HG03354 (cell line): ENCODE measurements at regions not wholly inside any gene's neighbourhood (a gene's known extent, or its start where the extent isn't known, plus 50 kb on each side); places are given as distances from the start of the nearest gene placed in this dataset.
"Not testable (repeated sequence)": the region's sequence is repeated elsewhere in the genome, so short reads cannot be mapped to it uniquely, and the experiment has no call there.

Experiments
- ATAC-seq: cut with Tn5 transposase; IDR thresholded peaks from one replicate; pipeline ENCODE4 v1.9.1; 2021; ENCODE audit warnings: mild to moderate bottlenecking; ENCODE audit not compliant: unreplicated experiment, poor library complexity, severe bottlenecking

GRCh38 chr9:18317896-18318295 is 156.1 kb upstream of the ADAMTSL1 start:
- no peak for ATAC-seq

- ATAC-seq: no peak
Observed at GRCh38 chr9:18319918-18320445, 154.0 kb upstream of the ADAMTSL1 start.

- ATAC-seq: no peak
Observed at GRCh38 chr9:18324928-18325745, 148.8 kb upstream of the ADAMTSL1 start.

- not testable (repeated sequence) for ATAC-seq
Observed at GRCh38 chr9:18325746-18326011, 148.3 kb upstream of the ADAMTSL1 start.

GRCh38 chr9:18327121-18327520 is 146.8 kb upstream of the ADAMTSL1 start:
- no peak for ATAC-seq

- no peak for ATAC-seq
Observed at GRCh38 chr9:18330401-18331309, 143.3 kb upstream of the ADAMTSL1 start.

- ATAC-seq: no peak
Observed at GRCh38 chr9:18331310-18331684, 142.7 kb upstream of the ADAMTSL1 start.

GRCh38 chr9:18331808-18332209 is 142.1 kb upstream of the ADAMTSL1 start:
- no peak for ATAC-seq

- ATAC-seq: no peak
Observed at GRCh38 chr9:18333157-18333556, 140.8 kb upstream of the ADAMTSL1 start.

- ATAC-seq: no peak
Observed at GRCh38 chr9:18335825-18336224, 138.1 kb upstream of the ADAMTSL1 start.

- no peak for ATAC-seq
Observed at GRCh38 chr9:18338042-18338441, 135.9 kb upstream of the ADAMTSL1 start.

- no peak for ATAC-seq
Observed at GRCh38 chr9:18343784-18344183, 130.2 kb upstream of the ADAMTSL1 start.

- no peak for ATAC-seq
Observed at GRCh38 chr9:18346745-18347144, 127.2 kb upstream of the ADAMTSL1 start.

GRCh38 chr9:18347386-18348082 is 126.4 kb upstream of the ADAMTSL1 start:
- ATAC-seq: no peak

- no peak for ATAC-seq
Observed at GRCh38 chr9:18348083-18348475, 125.9 kb upstream of the ADAMTSL1 start.

GRCh38 chr9:18349530-18349929 is 124.4 kb upstream of the ADAMTSL1 start:
- no peak for ATAC-seq

GRCh38 chr9:18350036-18350435 is 123.9 kb upstream of the ADAMTSL1 start:
- no peak for ATAC-seq

GRCh38 chr9:18350995-18351595 is 122.9 kb upstream of the ADAMTSL1 start:
- ATAC-seq: no peak

- ATAC-seq: no peak
Observed at GRCh38 chr9:18352711-18353110, 121.2 kb upstream of the ADAMTSL1 start.

- ATAC-seq: no peak
Observed at GRCh38 chr9:18353473-18353872, 120.5 kb upstream of the ADAMTSL1 start.
